ENCODE measurements at regions not wholly inside any gene's neighbourhood (a gene's known extent, or its start where the extent isn't known, plus 50 kb on each side); places are given as distances from the start of the nearest gene placed in this dataset.

GRCh38 chr2:216281316-216281715 is 91.0 kb downstream of the MARCHF4 start:
- DNase-seq (ENCODE audit: low read depth, low spot score) (no peak), FAIRE-seq (no peak)
- Histone ChIP-seq H3K36me3 (ENCODE audit: control insufficient read depth in 2 of 2, extremely low read depth in 1 of 2, insufficient read depth in 2 of 2, low read length in 2 of 2) (peaks cover 0 to 2% of the 10 kb centered on the region in 2 experiments), H3K79me2 (ENCODE audit: control insufficient read depth, insufficient read depth, low read length) (no peaks in the 10 kb centered on the region), H3K9ac (replicated peaks; ENCODE audit: extremely low read depth, insufficient read depth, low read length) (no peak overlapping the region), H3K4me1 (ENCODE audit: control insufficient read depth, extremely low read depth, insufficient read depth, low read length) (no peaks in the 10 kb centered on the region), H3K9me1 (replicated peaks; ENCODE audit: control insufficient read depth, extremely low read depth, insufficient read depth, low read length) (no peaks in the 10 kb centered on the region), H3K27me3 (ENCODE audit: control insufficient read depth in 2 of 2, insufficient read depth in 2 of 2, low read length in 2 of 2) (no peaks in the 10 kb centered on the region), H4K20me1 (replicated peaks; ENCODE audit: control insufficient read depth, extremely low read depth, insufficient read depth, low read length) (no peaks in the 10 kb centered on the region), H2AFZ (ENCODE audit: low read depth, low read length) (no peak overlapping the region), H3K4me2 (ENCODE audit: insufficient read depth, low read length) (no peak overlapping the region), H3K27ac (ENCODE audit: insufficient read depth, low read depth, low read length) (no peak overlapping the region), H3K4me3 (replicated peaks in 1 of 3; ENCODE audit: insufficient read depth in 1 of 3, low read depth in 1 of 3, low read length in 3 of 3) (no peak overlapping the region), H3K9me3 (replicated peaks; ENCODE audit: control insufficient read depth, insufficient read depth, low read length) (no peaks in the 10 kb centered on the region)
- intact Hi-C loops (cut with micrococcal nuclease) (no loop called here), dilution Hi-C loops (cut with MboI; ENCODE audit: extremely low pct_ligation_motif_present, low sequenced_read_pairs) (no loop called here)
- ChIA-PET POLR2A (no interaction called here), CTCF (interaction anchor here (1.2 to 1.8 kb wide), 3 partner anchors 8 to 123 kb away, joined by 3 to 4 read pairs (median 4); no protein-coding TSS in a partner anchor)
- BruUV-seq (replicated peaks): no TSS peak
- TF ChIP-seq POLR2A (IDR thresholded peaks at IDR 0.05; ENCODE audit: low read depth, low read length) (no peak), FOS (IDR thresholded peaks at IDR 0.05; ENCODE audit: borderline replicate concordance, insufficient read depth, low read length) (no peak), MYC (IDR thresholded peaks at IDR 0.05; ENCODE audit: low read depth, low read length) (no peak), JUN (IDR thresholded peaks at IDR 0.05; ENCODE audit: borderline replicate concordance, insufficient read depth, insufficient read length, low read depth) (no peak), MAX (IDR thresholded peaks at IDR 0.05; ENCODE audit: insufficient read depth, insufficient read length) (no peak), EZH2 (IDR thresholded peaks at IDR 0.05; ENCODE audit: borderline replicate concordance, low read depth, low read length, severe bottlenecking) (no peak), POLR2AphosphoS5 (IDR thresholded peaks at IDR 0.05; ENCODE audit: insufficient read depth, low read depth, low read length) (no peak), GATA2 (IDR thresholded peaks at IDR 0.05; ENCODE audit: insufficient read depth, insufficient read length, low read depth, low read length) (no peak)
- TF ChIP-seq, protein P1, sequence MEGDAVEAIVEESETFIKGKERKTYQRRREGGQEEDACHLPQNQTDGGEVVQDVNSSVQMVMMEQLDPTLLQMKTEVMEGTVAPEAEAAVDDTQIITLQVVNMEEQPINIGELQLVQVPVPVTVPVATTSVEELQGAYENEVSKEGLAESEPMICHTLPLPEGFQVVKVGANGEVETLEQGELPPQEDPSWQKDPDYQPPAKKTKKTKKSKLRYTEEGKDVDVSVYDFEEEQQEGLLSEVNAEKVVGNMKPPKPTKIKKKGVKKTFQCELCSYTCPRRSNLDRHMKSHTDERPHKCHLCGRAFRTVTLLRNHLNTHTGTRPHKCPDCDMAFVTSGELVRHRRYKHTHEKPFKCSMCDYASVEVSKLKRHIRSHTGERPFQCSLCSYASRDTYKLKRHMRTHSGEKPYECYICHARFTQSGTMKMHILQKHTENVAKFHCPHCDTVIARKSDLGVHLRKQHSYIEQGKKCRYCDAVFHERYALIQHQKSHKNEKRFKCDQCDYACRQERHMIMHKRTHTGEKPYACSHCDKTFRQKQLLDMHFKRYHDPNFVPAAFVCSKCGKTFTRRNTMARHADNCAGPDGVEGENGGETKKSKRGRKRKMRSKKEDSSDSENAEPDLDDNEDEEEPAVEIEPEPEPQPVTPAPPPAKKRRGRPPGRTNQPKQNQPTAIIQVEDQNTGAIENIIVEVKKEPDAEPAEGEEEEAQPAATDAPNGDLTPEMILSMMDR (IDR thresholded peaks at IDR 0.05; ENCODE audit: extremely low read depth in 1 of 2, insufficient read depth in 1 of 2, low read depth in 1 of 2, low read length in 2 of 2): no peak
